ENCODE measurements at regions not wholly inside any gene's neighbourhood (a gene's known extent, or its start where the extent isn't known, plus 50 kb on each side); places are given as distances from the start of the nearest gene placed in this dataset.

- no peaks in the 10 kb centered on the region for H3K27me3 ChIP-seq (ENCODE audit: control insufficient read depth, insufficient read depth, low read length)
- no peaks in the 10 kb centered on the region for H3K36me3 ChIP-seq (ENCODE audit: control insufficient read depth, insufficient read depth, low read length)
Measured at GRCh38 chr7:42805601-42806000, 106.3 kb downstream of the C7orf25 start.

DNA sequence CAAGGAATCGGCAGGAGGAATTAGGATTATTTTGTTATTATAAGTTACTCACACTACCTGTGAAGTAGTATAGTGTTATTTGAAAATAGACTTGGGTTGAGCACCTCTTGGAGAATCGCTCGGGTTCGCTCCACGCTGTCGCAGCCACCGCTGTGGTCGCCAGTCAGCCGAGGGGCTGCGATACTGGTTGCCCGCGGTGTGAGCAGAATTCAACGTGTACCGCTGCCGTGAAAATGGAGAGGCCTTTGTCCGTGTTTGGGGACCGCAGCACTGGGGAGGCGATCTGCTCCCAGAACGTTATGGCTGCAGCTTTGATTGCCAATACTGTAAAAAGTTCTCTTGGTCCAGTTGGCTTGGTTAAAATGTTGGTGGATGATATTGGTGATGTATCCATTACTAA lies 117.2 kb downstream of the C7orf25 start:
- no peaks in the 10 kb centered on the region for H3K9me3 ChIP-seq (ENCODE audit: control insufficient read depth, insufficient read depth, low read length)
- no peaks in the 10 kb centered on the region for H3K4me1 ChIP-seq (ENCODE audit: control insufficient read depth, insufficient read depth, low read length)
- no peaks in the 10 kb centered on the region for H3K27me3 ChIP-seq (ENCODE audit: control insufficient read depth, insufficient read depth, low read length)
- no peak overlapping the region for H3K4me3 ChIP-seq (ENCODE audit: low read depth, low read length)
- no peaks in the 10 kb centered on the region for H3K36me3 ChIP-seq (ENCODE audit: control insufficient read depth, insufficient read depth, low read length)
- H3K9ac ChIP-seq (ENCODE audit: low read depth, low read length) = no peak overlapping the region

More at GRCh38 chr7:42805601-42806000, 106.3 kb downstream of the C7orf25 start:
- no peak overlapping the region for H3K9ac ChIP-seq (ENCODE audit: low read depth, low read length)
- no peak overlapping the region for H3K4me3 ChIP-seq (ENCODE audit: low read depth, low read length)
- no peaks in the 10 kb centered on the region for H3K4me1 ChIP-seq (ENCODE audit: control insufficient read depth, insufficient read depth, low read length)
- H3K9me3 ChIP-seq (ENCODE audit: control insufficient read depth, insufficient read depth, low read length) = no peaks in the 10 kb centered on the region

DNA sequence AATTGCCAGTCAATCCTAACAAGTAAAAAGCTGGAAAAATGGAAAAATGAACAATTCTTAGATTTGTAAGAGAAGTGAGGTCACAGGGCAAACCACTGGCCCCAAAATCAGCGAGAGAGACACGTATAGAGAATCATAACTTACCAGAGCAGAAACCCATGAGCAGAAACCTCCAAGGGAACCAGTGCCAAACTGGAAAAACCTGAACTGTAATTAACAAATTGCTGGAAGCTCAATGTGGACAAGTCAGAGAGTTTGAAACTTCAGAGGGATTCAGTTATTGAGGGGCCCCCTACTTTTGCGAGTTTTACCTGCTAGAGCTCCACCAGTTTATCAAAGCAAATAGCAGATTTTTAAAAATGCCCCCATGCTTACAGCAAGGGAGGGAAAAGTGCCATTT lies 119.0 kb downstream of the C7orf25 start:
- H3K9me3 ChIP-seq (ENCODE audit: control insufficient read depth, insufficient read depth, low read length) = no peaks in the 10 kb centered on the region
- no peaks in the 10 kb centered on the region for H3K27me3 ChIP-seq (ENCODE audit: control insufficient read depth, insufficient read depth, low read length)
- no peaks in the 10 kb centered on the region for H3K36me3 ChIP-seq (ENCODE audit: control insufficient read depth, insufficient read depth, low read length)
- no peak overlapping the region for H3K4me3 ChIP-seq (ENCODE audit: low read depth, low read length)
- no peaks in the 10 kb centered on the region for H3K4me1 ChIP-seq (ENCODE audit: control insufficient read depth, insufficient read depth, low read length)
- no peak overlapping the region for H3K9ac ChIP-seq (ENCODE audit: low read depth, low read length)

DNA sequence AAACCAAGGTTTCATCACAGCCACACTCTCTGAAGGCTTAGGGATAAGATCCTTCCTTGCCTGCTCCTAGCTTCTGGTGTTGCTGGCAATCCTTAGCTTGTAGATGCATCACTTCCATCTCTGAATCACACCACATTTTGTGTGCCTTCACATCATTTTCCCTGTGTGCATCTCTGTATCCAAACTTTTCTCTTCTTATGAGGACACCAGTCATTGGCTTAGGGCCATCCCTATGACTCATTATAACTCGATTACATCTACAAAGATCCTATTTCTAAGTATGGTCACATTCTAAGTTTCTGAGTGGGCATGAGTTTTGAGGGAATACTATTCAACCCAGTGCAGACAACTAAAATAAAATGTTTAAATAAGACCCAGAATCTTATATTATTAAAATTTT lies 121.7 kb downstream of the C7orf25 start:
- Histone ChIP-seq H3K27me3 (ENCODE audit: control insufficient read depth, insufficient read depth, low read length) (no peaks in the 10 kb centered on the region), H3K9me3 (ENCODE audit: control insufficient read depth, insufficient read depth, low read length) (no peaks in the 10 kb centered on the region), H3K4me3 (ENCODE audit: low read depth, low read length) (no peak overlapping the region), H3K9ac (ENCODE audit: low read depth, low read length) (no peak overlapping the region), H3K36me3 (ENCODE audit: control insufficient read depth, insufficient read depth, low read length) (no peaks in the 10 kb centered on the region), H3K4me1 (ENCODE audit: control insufficient read depth, insufficient read depth, low read length) (no peaks in the 10 kb centered on the region)

- H3K36me3 ChIP-seq (ENCODE audit: control insufficient read depth, insufficient read depth, low read length) = no peaks in the 10 kb centered on the region
- no peaks in the 10 kb centered on the region for H3K9me3 ChIP-seq (ENCODE audit: control insufficient read depth, insufficient read depth, low read length)
- no peak overlapping the region for H3K9ac ChIP-seq (ENCODE audit: low read depth, low read length)
- H3K4me3 ChIP-seq (ENCODE audit: low read depth, low read length) = no peak overlapping the region
- H3K4me1 ChIP-seq (ENCODE audit: control insufficient read depth, insufficient read depth, low read length) = no peaks in the 10 kb centered on the region
- H3K27me3 ChIP-seq (ENCODE audit: control insufficient read depth, insufficient read depth, low read length) = no peaks in the 10 kb centered on the region
Measured at GRCh38 chr7:42774436-42774835, 137.4 kb downstream of the C7orf25 start.

- H3K27me3 ChIP-seq (ENCODE audit: control insufficient read depth, insufficient read depth, low read length) = no peaks in the 10 kb centered on the region
Measured at GRCh38 chr7:42770114-42770513, 141.8 kb downstream of the C7orf25 start.

GRCh38 chr7:42768045-42768444 lies 143.8 kb downstream of the C7orf25 start:
- H3K9me3 ChIP-seq (ENCODE audit: control insufficient read depth, insufficient read depth, low read length) = no peaks in the 10 kb centered on the region
- no peak overlapping the region for H3K9ac ChIP-seq (ENCODE audit: low read depth, low read length)
- H3K36me3 ChIP-seq (ENCODE audit: control insufficient read depth, insufficient read depth, low read length) = no peaks in the 10 kb centered on the region
- H3K4me1 ChIP-seq (ENCODE audit: control insufficient read depth, insufficient read depth, low read length) = no peaks in the 10 kb centered on the region
- no peak overlapping the region for H3K4me3 ChIP-seq (ENCODE audit: low read depth, low read length)
- H3K27me3 ChIP-seq (ENCODE audit: control insufficient read depth, insufficient read depth, low read length) = no peaks in the 10 kb centered on the region

More at GRCh38 chr7:42770114-42770513, 141.8 kb downstream of the C7orf25 start:
- Histone ChIP-seq H3K9ac (ENCODE audit: low read depth, low read length) (no peak overlapping the region), H3K9me3 (ENCODE audit: control insufficient read depth, insufficient read depth, low read length) (no peaks in the 10 kb centered on the region), H3K36me3 (ENCODE audit: control insufficient read depth, insufficient read depth, low read length) (no peaks in the 10 kb centered on the region), H3K4me1 (ENCODE audit: control insufficient read depth, insufficient read depth, low read length) (no peaks in the 10 kb centered on the region), H3K4me3 (ENCODE audit: low read depth, low read length) (no peak overlapping the region)

DNA sequence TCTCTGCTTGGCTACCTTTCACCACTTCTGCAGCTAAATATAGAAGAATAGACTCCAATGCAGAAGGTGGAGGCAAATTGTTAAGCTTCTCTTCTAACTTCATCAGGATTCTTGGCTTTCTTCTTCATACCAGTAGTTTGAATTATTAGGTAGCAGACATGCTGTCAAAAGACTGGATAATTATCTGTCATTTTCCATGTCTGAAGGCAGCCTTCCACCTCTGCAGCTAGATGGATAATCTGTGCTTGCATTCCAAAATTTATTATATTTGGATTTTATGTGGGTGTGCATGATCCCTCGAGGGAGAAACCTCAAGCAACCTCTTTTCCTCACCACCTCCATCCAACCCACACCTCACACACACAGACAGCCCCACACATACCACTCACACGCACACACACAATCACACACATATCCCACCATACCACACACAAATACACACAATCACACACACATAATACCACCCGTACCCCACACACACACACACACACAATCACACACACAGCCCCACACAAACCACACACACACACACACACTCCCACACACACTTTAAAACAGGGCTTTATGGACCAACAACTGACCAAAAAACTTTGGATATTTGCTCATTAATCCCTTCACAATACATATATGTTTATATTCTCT lies 145.0 kb downstream of the C7orf25 start:
- H3K4me3 ChIP-seq (ENCODE audit: low read depth, low read length) = no peak overlapping the region
- no peaks in the 10 kb centered on the region for H3K36me3 ChIP-seq (ENCODE audit: control insufficient read depth, insufficient read depth, low read length)
- no peaks in the 10 kb centered on the region for H3K9me3 ChIP-seq (ENCODE audit: control insufficient read depth, insufficient read depth, low read length)
- no peak overlapping the region for H3K9ac ChIP-seq (ENCODE audit: low read depth, low read length)
- no peaks in the 10 kb centered on the region for H3K27me3 ChIP-seq (ENCODE audit: control insufficient read depth, insufficient read depth, low read length)
- H3K4me1 ChIP-seq (ENCODE audit: control insufficient read depth, insufficient read depth, low read length) = no peaks in the 10 kb centered on the region

DNA sequence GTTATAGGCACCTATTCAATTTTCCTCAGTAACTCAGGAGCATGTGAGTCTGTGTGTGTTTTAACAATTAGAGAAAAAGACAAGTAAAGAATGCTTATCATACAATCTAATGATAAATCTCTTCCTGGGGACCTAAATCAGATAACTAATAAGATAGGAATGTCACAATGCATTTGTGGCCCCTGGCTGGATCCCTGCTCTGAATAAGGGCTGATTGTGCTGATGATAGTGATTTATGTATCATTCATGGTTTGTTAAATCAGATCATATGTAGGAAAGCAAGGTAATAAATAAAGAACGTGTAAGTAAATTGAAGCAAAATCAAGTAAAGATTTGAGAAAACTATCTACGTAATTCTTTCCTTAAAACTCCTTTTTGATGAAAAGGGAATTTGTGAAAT lies 145.9 kb downstream of the C7orf25 start:
- H3K4me3 ChIP-seq (ENCODE audit: low read depth, low read length) = no peak overlapping the region
- no peak overlapping the region for H3K9ac ChIP-seq (ENCODE audit: low read depth, low read length)
- H3K27me3 ChIP-seq (ENCODE audit: control insufficient read depth, insufficient read depth, low read length) = no peaks in the 10 kb centered on the region
- H3K36me3 ChIP-seq (ENCODE audit: control insufficient read depth, insufficient read depth, low read length) = no peaks in the 10 kb centered on the region
- H3K9me3 ChIP-seq (ENCODE audit: control insufficient read depth, insufficient read depth, low read length) = no peaks in the 10 kb centered on the region
- H3K4me1 ChIP-seq (ENCODE audit: control insufficient read depth, insufficient read depth, low read length) = no peaks in the 10 kb centered on the region

DNA sequence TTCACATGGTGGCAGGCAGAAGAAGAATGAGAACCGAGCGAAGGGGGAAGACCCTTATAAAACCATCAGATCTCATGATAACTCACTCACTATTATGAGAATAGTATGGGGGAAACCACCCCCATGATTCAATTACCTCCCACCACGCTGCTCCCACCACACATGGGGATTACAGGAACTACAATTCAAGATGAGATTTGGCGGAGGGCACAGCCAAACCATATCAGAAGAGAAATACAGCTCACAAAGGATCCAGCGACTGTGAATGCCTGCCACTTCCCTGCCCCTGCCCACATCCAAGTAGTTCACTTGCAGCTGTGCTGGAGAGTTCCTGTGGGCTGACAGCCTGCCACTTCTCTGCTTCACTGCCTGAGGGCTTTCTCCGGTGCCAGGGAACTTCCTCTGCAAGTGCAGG lies 148.7 kb downstream of the C7orf25 start:
- Histone ChIP-seq H3K4me1 (ENCODE audit: control insufficient read depth, insufficient read depth, low read length) (no peaks in the 10 kb centered on the region), H3K4me3 (ENCODE audit: low read depth, low read length) (no peak overlapping the region), H3K27me3 (ENCODE audit: control insufficient read depth, insufficient read depth, low read length) (no peaks in the 10 kb centered on the region)

GRCh38 chr7:42761486-42761885 lies 150.4 kb downstream of the C7orf25 start:
- Histone ChIP-seq H3K4me1 (ENCODE audit: control insufficient read depth, insufficient read depth, low read length) (no peaks in the 10 kb centered on the region), H3K9me3 (ENCODE audit: control insufficient read depth, insufficient read depth, low read length) (no peaks in the 10 kb centered on the region), H3K27me3 (ENCODE audit: control insufficient read depth, insufficient read depth, low read length) (no peaks in the 10 kb centered on the region), H3K36me3 (ENCODE audit: control insufficient read depth, insufficient read depth, low read length) (no peaks in the 10 kb centered on the region), H3K4me3 (ENCODE audit: low read depth, low read length) (no peak overlapping the region), H3K9ac (ENCODE audit: low read depth, low read length) (no peak overlapping the region)

More for the DNA sequence above, 148.7 kb downstream of the C7orf25 start:
- Histone ChIP-seq H3K9me3 (ENCODE audit: control insufficient read depth, insufficient read depth, low read length) (no peaks in the 10 kb centered on the region), H3K36me3 (ENCODE audit: control insufficient read depth, insufficient read depth, low read length) (no peaks in the 10 kb centered on the region), H3K9ac (ENCODE audit: low read depth, low read length) (no peak overlapping the region)

DNA sequence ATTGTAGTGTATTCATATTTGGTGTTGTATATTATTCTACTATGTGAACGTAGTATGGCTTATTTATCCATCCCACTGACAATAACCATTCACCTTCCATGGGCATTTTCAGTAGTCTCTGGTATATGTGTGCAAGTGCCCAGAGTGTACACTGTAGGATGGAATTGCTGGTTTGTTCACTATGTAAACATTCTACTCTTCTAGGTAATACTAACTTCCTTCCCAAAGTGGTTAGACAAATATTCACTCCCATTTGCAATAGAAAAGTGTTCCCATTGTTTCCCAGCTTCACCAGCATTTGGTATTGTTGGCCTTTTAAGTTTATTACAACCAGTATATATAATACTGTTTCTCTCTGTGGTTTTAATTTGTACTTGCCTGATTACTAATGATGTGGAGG lies 153.7 kb downstream of the C7orf25 start:
- Histone ChIP-seq H3K9me3 (ENCODE audit: control insufficient read depth, insufficient read depth, low read length) (no peaks in the 10 kb centered on the region), H3K9ac (ENCODE audit: low read depth, low read length) (no peak overlapping the region), H3K36me3 (ENCODE audit: control insufficient read depth, insufficient read depth, low read length) (no peaks in the 10 kb centered on the region), H3K4me3 (ENCODE audit: low read depth, low read length) (no peak overlapping the region), H3K27me3 (ENCODE audit: control insufficient read depth, insufficient read depth, low read length) (no peaks in the 10 kb centered on the region), H3K4me1 (ENCODE audit: control insufficient read depth, insufficient read depth, low read length) (peaks cover 4% of the 10 kb centered on the region)
